Activated naive CD4-positive, alpha-beta T cell treated with anti-CD3 and anti-CD28 coated beads, Interleukin-2, amount 10 ng/mL, durations not matched to agents 7 days and 5 days (primary cell): ENCODE measurements at regions not wholly inside any gene's neighbourhood (a gene's known extent, or its start where the extent isn't known, plus 50 kb on each side); places are given as distances from the start of the nearest gene placed in this dataset.
A peak's percentile ranks its signal among the peaks of the same experiment; 100 is the strongest.

Experiments used
- CTCF ChIA-PET: fragments of 350-600 bp; sonication (Branson Sonifier 250); formaldehyde crosslinking; loops from one replicate; lab custom pipeline; 2021; ENCODE audit warnings: antibody characterized with exemption; lab: Charles Lee
- DNase-seq: peaks from one replicate; pipeline ENCODE4 v3.0.0-alpha.2; 2020
- H3K27ac Mint-ChIP-seq: one replicate; pipeline ENCODE4 v1.8.0; 2021; ENCODE audit warnings: mild to moderate bottlenecking, moderate library complexity, mixed read lengths
- H3K27me3 Mint-ChIP-seq: one replicate; pipeline ENCODE4 v1.8.0; 2021; ENCODE audit warnings: mild to moderate bottlenecking, mixed read lengths
- H3K36me3 Mint-ChIP-seq: one replicate; pipeline ENCODE4 v1.8.0; 2021; ENCODE audit warnings: mixed read lengths
- H3K4me1 Mint-ChIP-seq: one replicate; pipeline ENCODE4 v1.8.0; 2021; ENCODE audit warnings: mixed read lengths
- H3K4me3 Mint-ChIP-seq: one replicate; pipeline ENCODE4 v1.8.0; 2021; ENCODE audit warnings: mild to moderate bottlenecking, moderate library complexity, mixed read lengths
- H3K9me3 Mint-ChIP-seq: one replicate; pipeline ENCODE4 v1.8.0; 2021; ENCODE audit warnings: mixed read lengths

DNA sequence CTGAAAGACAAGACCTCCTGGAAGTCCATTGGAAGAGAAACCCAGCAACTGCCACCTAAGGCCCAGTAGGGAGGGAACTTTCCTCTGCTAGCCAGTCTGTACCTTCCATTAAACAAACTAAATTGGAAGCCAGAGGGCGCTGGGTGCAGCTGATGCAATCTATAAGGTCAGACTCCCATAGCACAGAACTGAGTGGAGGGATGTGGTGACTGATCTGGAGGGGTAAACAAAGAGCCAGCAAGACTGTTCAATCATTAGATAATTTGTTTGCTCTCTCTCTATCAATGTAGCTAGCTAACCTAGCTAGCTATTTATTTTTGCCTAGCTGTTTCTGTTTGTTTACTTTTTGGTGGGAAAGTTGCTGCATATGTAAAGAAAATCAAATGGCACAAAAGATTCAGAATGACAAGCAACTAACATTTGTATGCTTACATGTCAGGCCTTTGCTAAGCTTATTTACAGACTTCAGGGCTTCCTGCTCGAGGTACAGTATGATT, 291.8 kb upstream of the DAB2 start:
- Mint-ChIP-seq H3K4me3 (no peak overlapping the region), H3K9me3 (no peaks in the 10 kb centered on the region), H3K36me3 (no peaks in the 10 kb centered on the region), H3K27ac (no peak overlapping the region), H3K4me1 (no peaks in the 10 kb centered on the region), H3K27me3 (no peaks in the 10 kb centered on the region)
- CTCF ChIA-PET, result interaction anchor here (0.8 to 4.3 kb wide), 8 partner anchors 11 to 1188 kb away, joined by 3 to 13 read pairs (median 3); no protein-coding TSS in a partner anchor
- peak; percentile 41 for DNase-seq

DNA sequence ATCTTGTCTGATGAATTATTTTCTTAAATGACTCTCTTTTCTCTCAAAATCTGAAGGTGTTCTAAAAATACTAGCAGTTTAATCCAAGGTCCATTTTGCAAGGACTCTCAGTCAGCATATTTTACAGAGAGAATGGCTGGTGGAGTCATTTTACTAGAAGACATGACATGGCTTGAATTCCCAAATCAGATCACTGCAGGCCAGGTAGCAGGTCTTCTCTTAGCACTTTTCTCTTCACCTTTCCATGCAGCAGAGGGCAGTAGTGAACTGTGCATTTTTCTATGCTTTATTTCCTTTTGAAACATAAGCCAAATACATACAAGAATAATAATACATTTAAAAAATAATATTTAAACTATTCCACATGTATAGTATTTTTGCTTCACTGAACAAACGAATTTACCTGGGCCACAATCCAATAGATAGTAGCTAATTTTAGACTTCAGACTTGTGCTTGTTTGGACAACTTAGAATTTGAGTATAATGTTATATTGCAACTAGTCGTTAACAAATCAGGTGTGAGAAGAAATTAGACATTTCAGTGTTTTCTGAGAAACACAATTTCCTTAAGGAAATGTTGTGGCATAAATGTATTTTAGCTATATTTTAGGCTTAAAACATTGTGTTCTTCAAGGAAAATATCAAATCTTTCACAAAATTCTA, 289.4 kb upstream of the DAB2 start:
- H3K9me3 Mint-ChIP-seq, result no peaks in the 10 kb centered on the region
- DNase-seq, result peak; percentile 53
- no peak overlapping the region for H3K4me3 Mint-ChIP-seq
- no peak overlapping the region for H3K27ac Mint-ChIP-seq
- no peaks in the 10 kb centered on the region for H3K36me3 Mint-ChIP-seq
- no peaks in the 10 kb centered on the region for H3K27me3 Mint-ChIP-seq
- CTCF ChIA-PET, result interaction anchor here (0.7 to 4.3 kb wide), 10 partner anchors 9 to 1166 kb away, joined by 3 to 13 read pairs (median 4); no protein-coding TSS in a partner anchor
- no peaks in the 10 kb centered on the region for H3K4me1 Mint-ChIP-seq

DNA sequence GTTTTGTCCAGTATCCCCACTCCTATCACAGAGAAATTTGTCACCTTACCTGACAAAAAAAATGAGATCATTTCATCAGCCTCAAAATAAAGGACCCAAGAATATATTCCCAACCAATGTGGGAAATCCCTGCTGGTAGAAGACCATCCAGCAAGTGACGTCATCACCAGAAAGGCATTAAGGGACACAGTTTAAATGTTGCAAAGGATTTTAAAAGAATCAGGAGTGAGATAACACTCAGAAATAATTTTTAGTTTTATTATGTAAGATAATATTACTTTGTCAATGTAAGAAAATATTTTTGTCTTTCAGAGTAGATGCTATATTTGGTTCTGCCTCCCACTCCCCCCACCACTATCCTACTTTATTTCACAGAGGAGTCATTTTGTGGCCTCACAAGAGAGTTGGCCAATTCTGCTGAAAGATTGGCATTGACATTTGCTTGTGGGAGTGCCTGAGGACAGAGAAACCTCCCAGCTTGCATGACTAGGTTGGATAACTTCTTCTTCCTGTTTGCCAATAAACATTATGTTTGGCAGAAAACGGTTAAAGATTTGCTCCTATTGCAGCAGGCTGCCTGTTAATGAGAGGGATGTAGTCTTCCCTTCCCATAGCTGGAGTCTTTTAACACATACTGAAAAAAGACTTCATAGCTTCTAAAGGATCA, 288.6 kb upstream of the DAB2 start:
- no peak overlapping the region for H3K27ac Mint-ChIP-seq
- CTCF ChIA-PET, result interaction anchor here (0.7 to 4.3 kb wide), 9 partner anchors 9 to 1167 kb away, joined by 3 to 13 read pairs (median 5); no protein-coding TSS in a partner anchor
- no peaks in the 10 kb centered on the region for H3K9me3 Mint-ChIP-seq
- H3K27me3 Mint-ChIP-seq, result no peaks in the 10 kb centered on the region
- DNase-seq, result no peak
- H3K4me1 Mint-ChIP-seq, result no peaks in the 10 kb centered on the region
- H3K4me3 Mint-ChIP-seq, result no peak overlapping the region
- no peaks in the 10 kb centered on the region for H3K36me3 Mint-ChIP-seq

DNA sequence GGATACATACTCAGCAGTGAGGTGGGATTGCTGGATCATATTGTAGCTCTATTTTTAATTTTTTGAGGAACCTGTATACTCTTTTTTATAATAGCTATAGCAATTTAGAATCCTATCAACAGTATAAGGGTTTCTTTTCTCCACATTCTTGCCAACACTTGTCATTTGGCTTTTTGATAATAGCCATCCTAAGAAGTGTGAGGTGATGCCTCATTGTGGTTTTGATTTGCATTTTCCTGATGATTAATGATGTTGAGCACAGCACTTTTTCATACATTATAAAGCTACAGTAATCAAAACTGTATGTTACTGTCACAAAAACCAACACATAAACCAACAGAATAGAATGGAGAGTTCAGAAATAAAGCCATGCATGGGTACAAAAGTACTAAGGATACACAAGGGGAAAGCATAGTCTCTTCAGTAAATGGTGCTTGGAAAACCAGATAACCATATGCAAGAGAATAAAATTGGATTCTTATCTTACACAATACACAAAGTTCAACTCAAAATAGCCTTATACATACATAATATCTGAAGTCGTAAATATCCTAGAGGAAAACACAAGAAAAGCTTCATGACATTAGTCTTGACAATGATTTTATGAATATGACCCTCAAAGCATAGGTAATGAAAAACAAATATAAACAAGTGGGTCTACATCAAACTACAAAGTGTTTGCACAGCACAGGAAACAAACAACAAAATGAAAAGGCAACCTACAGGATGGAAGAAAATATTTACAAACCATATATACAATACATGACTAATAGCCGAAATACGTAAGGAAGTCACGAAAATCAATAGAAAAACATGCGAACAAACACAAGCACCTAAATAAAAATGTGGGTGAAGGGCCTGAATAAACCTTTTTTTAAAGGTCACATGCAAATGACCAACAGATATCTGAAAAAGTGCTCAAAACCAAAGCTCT, 287.8 kb upstream of the DAB2 start:
- Mint-ChIP-seq H3K27ac (no peak overlapping the region), H3K36me3 (no peaks in the 10 kb centered on the region)
- CTCF ChIA-PET, result interaction anchor here (1.1 to 4.3 kb wide), 6 partner anchors 9 to 1167 kb away, joined by 3 to 13 read pairs (median 6); no protein-coding TSS in a partner anchor

DNA sequence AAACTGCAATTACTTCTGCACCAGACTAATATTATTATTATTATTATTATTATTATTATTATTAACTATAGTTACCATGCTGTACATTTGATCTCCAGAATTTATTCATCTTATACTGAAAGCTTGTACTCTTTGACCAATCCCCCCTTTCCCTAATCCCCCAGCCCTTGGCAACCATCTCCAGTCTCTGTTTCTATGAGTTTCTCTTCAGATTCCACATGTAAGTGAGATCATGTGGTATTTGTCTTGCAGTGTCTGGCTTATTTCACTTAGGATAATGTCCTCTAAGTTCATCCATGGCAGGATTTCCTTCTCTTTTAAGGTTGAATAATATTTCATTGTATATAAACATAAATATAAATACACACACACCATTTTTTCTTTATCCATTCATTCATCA, 287.0 kb upstream of the DAB2 start:
- no peak overlapping the region for H3K4me3 Mint-ChIP-seq
- H3K27me3 Mint-ChIP-seq, result no peaks in the 10 kb centered on the region
- no peaks in the 10 kb centered on the region for H3K36me3 Mint-ChIP-seq
- no peak for DNase-seq
- H3K27ac Mint-ChIP-seq, result no peak overlapping the region
- H3K9me3 Mint-ChIP-seq, result no peaks in the 10 kb centered on the region
- CTCF ChIA-PET, result interaction anchor here (0.7 to 1.1 kb wide), 2 partner anchors 136 to 237 kb away, joined by 3 to 4 read pairs; no protein-coding TSS in a partner anchor
- H3K4me1 Mint-ChIP-seq, result no peaks in the 10 kb centered on the region

More for the DNA sequence above, 287.8 kb upstream of the DAB2 start:
- no peak for DNase-seq
- Mint-ChIP-seq H3K9me3 (no peaks in the 10 kb centered on the region), H3K4me3 (no peak overlapping the region), H3K27me3 (no peaks in the 10 kb centered on the region), H3K4me1 (no peaks in the 10 kb centered on the region)

DNA sequence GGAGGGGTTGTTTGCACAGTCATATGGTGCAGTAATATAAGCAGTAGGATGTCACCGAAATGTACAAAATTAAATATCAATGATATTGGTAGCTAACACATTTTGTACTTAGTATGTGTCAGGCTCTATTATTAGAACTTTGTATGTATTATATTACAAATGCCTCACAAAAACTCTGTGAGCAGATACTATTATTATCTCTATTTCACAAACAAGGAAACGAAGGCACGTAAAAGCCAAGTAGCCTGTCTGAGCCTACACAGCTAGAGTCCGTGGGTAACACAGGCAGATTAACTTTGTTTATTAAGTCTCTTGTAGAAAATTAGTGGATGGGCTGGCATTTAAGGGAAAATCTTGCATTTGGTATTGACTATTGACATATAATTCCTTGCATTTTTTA, 284.3 kb upstream of the DAB2 start:
- no peaks in the 10 kb centered on the region for H3K9me3 Mint-ChIP-seq
- no peak for DNase-seq
- peaks cover 4% of the 10 kb centered on the region for H3K27me3 Mint-ChIP-seq
- CTCF ChIA-PET, result interaction anchor here (0.8 kb wide), 1 partner anchor 9 kb away, joined by 3 read pairs; no protein-coding TSS in a partner anchor
- no peak overlapping the region for H3K4me3 Mint-ChIP-seq
- H3K4me1 Mint-ChIP-seq, result no peaks in the 10 kb centered on the region
- no peak overlapping the region for H3K27ac Mint-ChIP-seq
- H3K36me3 Mint-ChIP-seq, result no peaks in the 10 kb centered on the region

DNA sequence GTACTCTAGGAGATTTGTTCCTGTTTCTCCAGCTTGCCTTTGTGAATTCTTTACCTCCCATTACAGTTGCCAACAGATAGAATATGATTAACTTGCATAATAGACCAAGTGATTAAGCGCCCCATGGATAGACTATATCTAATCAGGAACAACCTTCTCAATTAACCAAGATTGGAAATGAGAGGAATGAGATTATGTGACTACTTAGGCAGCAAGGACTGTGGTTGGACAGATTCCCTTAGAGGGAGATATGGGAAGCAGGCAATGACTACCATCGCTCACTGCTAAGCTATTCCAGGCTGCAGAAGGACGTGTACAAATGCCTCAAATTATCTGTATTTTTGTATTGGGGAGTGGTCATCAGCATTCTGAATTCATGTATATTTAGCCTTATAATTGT, 278.1 kb upstream of the DAB2 start:
- H3K36me3 Mint-ChIP-seq, result no peaks in the 10 kb centered on the region
- DNase-seq, result no peak
- H3K4me3 Mint-ChIP-seq, result no peak overlapping the region
- CTCF ChIA-PET, result no interaction called here
- no peaks in the 10 kb centered on the region for H3K9me3 Mint-ChIP-seq
- no peaks in the 10 kb centered on the region for H3K4me1 Mint-ChIP-seq
- peaks cover 4% of the 10 kb centered on the region for H3K27me3 Mint-ChIP-seq
- no peak overlapping the region for H3K27ac Mint-ChIP-seq

DNA sequence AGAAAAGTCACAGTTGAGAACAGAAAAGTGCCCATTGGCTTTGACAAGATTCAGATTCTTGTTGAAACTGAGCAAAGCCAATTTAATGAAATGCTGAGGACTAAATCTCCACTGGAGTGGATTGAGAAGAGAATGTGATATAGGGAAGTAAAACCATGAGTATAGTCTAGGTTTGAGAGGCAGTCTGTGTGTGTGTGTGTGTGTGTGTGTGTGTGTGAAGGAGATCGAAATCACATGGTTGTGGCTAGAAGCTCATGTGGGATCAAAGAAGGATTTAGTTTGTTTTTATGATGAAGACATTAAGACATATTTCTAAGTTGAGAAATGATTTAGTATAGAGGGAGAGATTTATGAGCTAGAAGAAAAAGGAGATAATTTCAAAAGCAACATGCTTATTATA, 275.7 kb upstream of the DAB2 start:
- H3K4me1 Mint-ChIP-seq, result no peaks in the 10 kb centered on the region
- peaks cover 4% of the 10 kb centered on the region for H3K27me3 Mint-ChIP-seq
- no peaks in the 10 kb centered on the region for H3K9me3 Mint-ChIP-seq
- no peak overlapping the region for H3K4me3 Mint-ChIP-seq
- no peak for DNase-seq
- no peaks in the 10 kb centered on the region for H3K36me3 Mint-ChIP-seq
- CTCF ChIA-PET, result interaction anchor here (0.7 to 0.9 kb wide), 2 partner anchors 10 to 120 kb away, joined by 3 to 4 read pairs; no protein-coding TSS in a partner anchor
- no peak overlapping the region for H3K27ac Mint-ChIP-seq

DNA sequence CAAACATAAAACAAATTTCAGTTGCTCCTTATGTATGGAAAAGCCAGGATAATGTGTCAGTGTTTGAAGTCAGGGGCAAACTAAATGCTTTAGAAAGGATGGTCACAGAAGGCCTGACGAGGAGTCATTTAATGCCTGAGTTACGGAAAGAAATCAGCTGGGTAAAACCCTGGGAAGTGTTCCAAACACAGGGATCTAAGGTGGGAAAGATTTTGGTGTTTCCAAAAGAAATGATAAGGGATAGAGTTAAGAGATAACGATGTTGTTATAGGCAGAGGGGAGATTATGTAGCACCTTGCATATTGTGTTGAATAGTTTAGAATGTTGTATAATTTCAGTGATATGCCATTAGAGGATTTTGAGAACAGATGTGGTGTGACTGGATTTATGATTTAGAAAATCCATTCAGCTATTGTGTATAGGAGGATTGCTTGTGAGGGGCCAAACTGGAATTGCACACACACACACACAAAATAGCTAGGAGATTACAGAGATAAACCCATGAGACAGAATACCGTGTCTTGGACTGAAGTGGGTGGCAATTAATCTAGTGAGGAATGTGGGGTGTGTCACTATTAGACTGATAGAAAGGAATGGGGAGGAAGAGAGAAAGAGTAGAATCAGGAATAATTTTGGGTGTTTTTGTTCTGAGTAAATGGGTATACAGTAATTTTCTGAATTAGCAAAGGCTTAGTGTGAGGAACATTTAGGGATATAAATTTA, 274.2 kb upstream of the DAB2 start:
- no peaks in the 10 kb centered on the region for H3K36me3 Mint-ChIP-seq
- no peaks in the 10 kb centered on the region for H3K27me3 Mint-ChIP-seq
- H3K4me3 Mint-ChIP-seq, result no peak overlapping the region
- CTCF ChIA-PET, result no interaction called here
- DNase-seq, result no peak
- H3K27ac Mint-ChIP-seq, result no peak overlapping the region
- H3K9me3 Mint-ChIP-seq, result no peaks in the 10 kb centered on the region
- no peaks in the 10 kb centered on the region for H3K4me1 Mint-ChIP-seq

DNA sequence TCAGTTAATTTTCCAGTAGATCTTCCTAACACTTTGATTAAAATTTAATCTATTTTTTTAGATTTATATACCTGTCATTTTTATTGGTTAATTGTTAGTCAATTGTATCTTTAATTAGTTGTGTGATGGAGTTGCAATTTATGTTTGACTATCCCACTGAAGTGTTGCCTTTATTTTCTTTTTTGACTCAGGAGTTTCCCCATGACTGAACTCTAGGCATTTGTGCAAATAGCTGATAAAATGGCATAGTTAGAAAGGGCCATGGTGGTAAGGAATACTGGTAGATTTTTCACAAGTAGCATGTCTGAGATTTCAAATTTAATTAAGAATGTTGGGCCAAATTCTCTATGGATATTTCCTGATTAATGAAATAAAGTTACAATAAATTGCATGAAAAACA, 273.1 kb upstream of the DAB2 start:
- H3K4me1 Mint-ChIP-seq, result no peaks in the 10 kb centered on the region
- H3K27ac Mint-ChIP-seq, result no peak overlapping the region
- H3K36me3 Mint-ChIP-seq, result no peaks in the 10 kb centered on the region
- H3K27me3 Mint-ChIP-seq, result no peaks in the 10 kb centered on the region
- H3K9me3 Mint-ChIP-seq, result no peaks in the 10 kb centered on the region
- no peak overlapping the region for H3K4me3 Mint-ChIP-seq
- no peak for DNase-seq
- CTCF ChIA-PET, result no interaction called here

DNA sequence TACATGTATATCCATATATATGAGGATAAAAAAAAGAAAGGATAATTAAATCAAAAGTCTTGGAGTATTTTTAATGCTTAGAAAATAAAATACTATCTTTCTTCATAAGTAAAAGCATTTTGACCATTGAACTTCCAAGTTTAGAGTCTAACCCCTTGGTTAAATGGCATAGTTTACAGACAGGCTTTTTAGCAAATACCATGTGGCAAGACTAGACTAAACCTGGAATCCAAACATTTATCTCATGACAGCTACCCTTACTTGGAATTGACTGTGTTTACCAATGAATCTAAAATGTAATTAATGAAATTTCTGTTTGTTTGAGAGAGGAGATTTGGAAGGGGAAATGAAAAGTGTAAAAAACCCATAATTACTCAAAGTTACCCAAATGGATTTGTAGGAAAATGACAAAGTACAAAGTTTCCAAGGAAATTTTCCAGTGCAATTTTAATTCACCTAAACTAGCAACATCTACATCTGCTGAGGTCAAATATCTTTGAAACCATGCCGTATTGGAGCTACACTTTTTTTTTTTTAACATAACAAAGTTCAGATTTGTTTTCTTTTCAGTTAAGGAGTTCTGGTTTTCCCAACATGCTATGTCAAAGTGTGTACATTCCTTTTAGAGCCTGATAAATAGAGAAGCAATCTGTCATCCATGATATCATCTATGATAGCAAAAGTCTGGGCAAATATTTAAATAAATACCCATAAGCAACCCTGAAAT, 272.1 kb upstream of the DAB2 start:
- CTCF ChIA-PET, result no interaction called here
- no peaks in the 10 kb centered on the region for H3K36me3 Mint-ChIP-seq

DNA sequence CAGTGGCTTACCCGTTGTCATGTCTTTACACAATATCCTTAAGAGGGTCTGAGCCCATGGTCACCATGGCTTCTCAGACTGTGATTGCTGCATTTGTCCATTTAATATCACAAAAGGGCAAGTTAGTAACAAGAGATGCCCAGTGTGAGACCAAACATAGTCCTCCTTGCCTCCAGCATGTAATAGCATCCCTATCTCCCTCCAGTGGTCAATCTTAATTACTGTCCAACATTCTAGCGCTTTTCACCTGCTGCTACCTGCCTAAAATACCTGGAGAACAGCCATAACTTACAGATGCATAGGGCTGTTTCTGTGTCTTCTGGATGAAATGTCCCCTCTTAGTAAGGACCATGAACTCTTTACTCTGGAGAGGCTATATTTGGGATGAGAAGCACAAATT, 267.2 kb upstream of the DAB2 start:
- H3K27me3 Mint-ChIP-seq, result peaks cover 8% of the 10 kb centered on the region
- no peaks in the 10 kb centered on the region for H3K4me1 Mint-ChIP-seq
- no peaks in the 10 kb centered on the region for H3K36me3 Mint-ChIP-seq
- H3K4me3 Mint-ChIP-seq, result no peak overlapping the region
- no peak overlapping the region for H3K27ac Mint-ChIP-seq
- CTCF ChIA-PET, result no interaction called here
- DNase-seq, result no peak
- H3K9me3 Mint-ChIP-seq, result peaks cover 3% of the 10 kb centered on the region

More for the DNA sequence above, 272.1 kb upstream of the DAB2 start:
- no peaks in the 10 kb centered on the region for H3K4me1 Mint-ChIP-seq
- no peak overlapping the region for H3K27ac Mint-ChIP-seq
- DNase-seq, result no peak
- no peaks in the 10 kb centered on the region for H3K27me3 Mint-ChIP-seq
- H3K4me3 Mint-ChIP-seq, result no peak overlapping the region
- H3K9me3 Mint-ChIP-seq, result no peaks in the 10 kb centered on the region

DNA sequence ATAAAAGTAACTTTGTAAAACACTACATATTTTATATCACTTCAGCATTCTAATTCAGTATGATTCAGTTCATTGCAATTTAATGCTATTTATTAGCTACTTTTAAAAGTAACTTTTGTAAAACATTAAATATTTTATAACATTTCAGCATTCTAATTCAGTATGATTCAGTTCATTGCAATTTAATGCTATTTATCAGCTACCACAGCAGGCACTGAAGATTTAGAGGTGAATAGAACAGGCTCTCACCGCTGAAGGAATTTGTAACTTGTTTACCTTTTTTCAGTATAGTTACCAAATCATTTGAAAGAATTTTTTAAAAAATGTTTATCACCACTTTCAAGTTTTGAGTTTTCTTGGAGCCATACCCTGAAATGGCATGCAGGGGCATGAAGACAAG, 266.4 kb upstream of the DAB2 start:
- H3K9me3 Mint-ChIP-seq, result peaks cover 3% of the 10 kb centered on the region
- CTCF ChIA-PET, result no interaction called here

More for the DNA sequence above, 266.4 kb upstream of the DAB2 start:
- Mint-ChIP-seq H3K4me1 (no peaks in the 10 kb centered on the region), H3K36me3 (no peaks in the 10 kb centered on the region), H3K4me3 (no peak overlapping the region), H3K27ac (no peak overlapping the region), H3K27me3 (peaks cover 8% of the 10 kb centered on the region)
- no peak for DNase-seq
